ENCODE measurements at regions not wholly inside any gene's neighbourhood (a gene's known extent, or its start where the extent isn't known, plus 50 kb on each side); places are given as distances from the start of the nearest gene placed in this dataset.

DNA sequence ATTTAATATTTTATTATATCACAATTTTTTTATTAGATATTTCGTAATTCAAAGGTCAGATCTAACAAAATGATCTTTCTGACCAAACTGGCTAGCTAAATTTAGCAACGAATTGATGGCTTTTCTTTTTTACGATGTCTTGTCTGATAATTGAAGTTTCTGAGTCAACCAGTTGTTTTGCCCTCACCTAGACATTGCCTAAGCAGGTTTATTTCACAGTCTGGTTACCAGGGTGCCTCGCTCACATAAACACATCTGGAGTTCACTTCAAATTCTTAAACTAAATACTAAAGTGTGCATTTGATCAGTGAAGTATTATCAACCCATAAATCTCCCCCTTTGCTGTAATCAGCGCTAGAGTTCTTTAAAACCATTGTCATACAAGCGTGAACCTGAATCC, 448.3 kb downstream of the TLE4 start:
- TF ChIP-seq TCF7L2 (IDR thresholded peaks at IDR 0.05; ENCODE audit: low read depth, low read length): no peak
- TF ChIP-seq, protein P1, sequence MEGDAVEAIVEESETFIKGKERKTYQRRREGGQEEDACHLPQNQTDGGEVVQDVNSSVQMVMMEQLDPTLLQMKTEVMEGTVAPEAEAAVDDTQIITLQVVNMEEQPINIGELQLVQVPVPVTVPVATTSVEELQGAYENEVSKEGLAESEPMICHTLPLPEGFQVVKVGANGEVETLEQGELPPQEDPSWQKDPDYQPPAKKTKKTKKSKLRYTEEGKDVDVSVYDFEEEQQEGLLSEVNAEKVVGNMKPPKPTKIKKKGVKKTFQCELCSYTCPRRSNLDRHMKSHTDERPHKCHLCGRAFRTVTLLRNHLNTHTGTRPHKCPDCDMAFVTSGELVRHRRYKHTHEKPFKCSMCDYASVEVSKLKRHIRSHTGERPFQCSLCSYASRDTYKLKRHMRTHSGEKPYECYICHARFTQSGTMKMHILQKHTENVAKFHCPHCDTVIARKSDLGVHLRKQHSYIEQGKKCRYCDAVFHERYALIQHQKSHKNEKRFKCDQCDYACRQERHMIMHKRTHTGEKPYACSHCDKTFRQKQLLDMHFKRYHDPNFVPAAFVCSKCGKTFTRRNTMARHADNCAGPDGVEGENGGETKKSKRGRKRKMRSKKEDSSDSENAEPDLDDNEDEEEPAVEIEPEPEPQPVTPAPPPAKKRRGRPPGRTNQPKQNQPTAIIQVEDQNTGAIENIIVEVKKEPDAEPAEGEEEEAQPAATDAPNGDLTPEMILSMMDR (IDR thresholded peaks at IDR 0.05): no peak
- TF ChIP-seq SIN3A (IDR thresholded peaks at IDR 0.05; ENCODE audit: borderline replicate concordance, insufficient read depth, low read depth, low read length): no peak
- no peak for TF ChIP-seq POLR2AphosphoS5 (IDR thresholded peaks at IDR 0.05; ENCODE audit: low read depth, low read length)
- TF ChIP-seq, protein P2, sequence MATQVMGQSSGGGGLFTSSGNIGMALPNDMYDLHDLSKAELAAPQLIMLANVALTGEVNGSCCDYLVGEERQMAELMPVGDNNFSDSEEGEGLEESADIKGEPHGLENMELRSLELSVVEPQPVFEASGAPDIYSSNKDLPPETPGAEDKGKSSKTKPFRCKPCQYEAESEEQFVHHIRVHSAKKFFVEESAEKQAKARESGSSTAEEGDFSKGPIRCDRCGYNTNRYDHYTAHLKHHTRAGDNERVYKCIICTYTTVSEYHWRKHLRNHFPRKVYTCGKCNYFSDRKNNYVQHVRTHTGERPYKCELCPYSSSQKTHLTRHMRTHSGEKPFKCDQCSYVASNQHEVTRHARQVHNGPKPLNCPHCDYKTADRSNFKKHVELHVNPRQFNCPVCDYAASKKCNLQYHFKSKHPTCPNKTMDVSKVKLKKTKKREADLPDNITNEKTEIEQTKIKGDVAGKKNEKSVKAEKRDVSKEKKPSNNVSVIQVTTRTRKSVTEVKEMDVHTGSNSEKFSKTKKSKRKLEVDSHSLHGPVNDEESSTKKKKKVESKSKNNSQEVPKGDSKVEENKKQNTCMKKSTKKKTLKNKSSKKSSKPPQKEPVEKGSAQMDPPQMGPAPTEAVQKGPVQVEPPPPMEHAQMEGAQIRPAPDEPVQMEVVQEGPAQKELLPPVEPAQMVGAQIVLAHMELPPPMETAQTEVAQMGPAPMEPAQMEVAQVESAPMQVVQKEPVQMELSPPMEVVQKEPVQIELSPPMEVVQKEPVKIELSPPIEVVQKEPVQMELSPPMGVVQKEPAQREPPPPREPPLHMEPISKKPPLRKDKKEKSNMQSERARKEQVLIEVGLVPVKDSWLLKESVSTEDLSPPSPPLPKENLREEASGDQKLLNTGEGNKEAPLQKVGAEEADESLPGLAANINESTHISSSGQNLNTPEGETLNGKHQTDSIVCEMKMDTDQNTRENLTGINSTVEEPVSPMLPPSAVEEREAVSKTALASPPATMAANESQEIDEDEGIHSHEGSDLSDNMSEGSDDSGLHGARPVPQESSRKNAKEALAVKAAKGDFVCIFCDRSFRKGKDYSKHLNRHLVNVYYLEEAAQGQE (IDR thresholded peaks at IDR 0.05; ENCODE audit: insufficient read depth in 1 of 2, low read depth in 2 of 2, low read length in 1 of 2): no peak
- BruUV-seq (replicated peaks): no TSS peak
- Histone ChIP-seq H3K4me1 (ENCODE audit: control insufficient read depth, insufficient read depth, low read length) (no peaks in the 10 kb centered on the region), H3K9me3 (ENCODE audit: control insufficient read depth, insufficient read depth, low read depth, low read length) (no peaks in the 10 kb centered on the region), H3K27me3 (ENCODE audit: control insufficient read depth, insufficient read depth, low read length) (no peaks in the 10 kb centered on the region), H3K4me3 (ENCODE audit: low read depth in 2 of 2, low read length in 2 of 2) (no peak overlapping the region), H3K27ac (ENCODE audit: low read length) (no peak overlapping the region), H3K36me3 (ENCODE audit: control insufficient read depth, insufficient read depth, low read length) (no peaks in the 10 kb centered on the region)
- no peak for DNase-seq (ENCODE audit: low read depth, low spot score)
- ChIA-PET CTCF (no interaction called here), POLR2A (no interaction called here)
- ATAC-seq: no peak
- intact Hi-C loops (cut with micrococcal nuclease; ENCODE audit: unreplicated experiment) (no loop called here), in situ Hi-C loops (cut with HindIII; ENCODE audit: low pct_unique_long_range_greater_than_20kb, low sequenced_read_pairs) (no loop called here)

DNA sequence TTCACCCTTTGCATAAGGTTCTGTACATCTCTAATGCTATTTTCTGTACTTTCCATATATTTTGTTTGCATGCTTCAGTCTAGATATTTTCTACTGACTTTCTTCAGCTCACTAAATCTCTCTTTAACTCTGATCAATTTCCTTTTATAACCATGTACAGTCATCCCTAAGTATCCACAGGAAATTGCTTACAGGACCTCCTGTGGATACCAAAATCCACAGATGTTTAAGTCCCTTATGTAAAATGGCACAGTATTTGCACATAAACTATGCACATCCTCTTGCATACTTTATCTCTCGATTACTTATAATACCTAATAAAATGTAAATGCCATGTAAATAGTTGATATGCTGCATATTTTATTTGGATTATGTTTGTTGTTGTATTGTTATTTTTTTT, 442.1 kb downstream of the TLE4 start:
- Histone ChIP-seq H3K27ac (ENCODE audit: low read length) (no peak overlapping the region), H3K9me3 (ENCODE audit: control insufficient read depth, insufficient read depth, low read depth, low read length) (no peaks in the 10 kb centered on the region), H3K4me3 (ENCODE audit: low read depth in 2 of 2, low read length in 2 of 2) (no peak overlapping the region), H3K27me3 (ENCODE audit: control insufficient read depth, insufficient read depth, low read length) (no peaks in the 10 kb centered on the region), H3K4me1 (ENCODE audit: control insufficient read depth, insufficient read depth, low read length) (no peaks in the 10 kb centered on the region), H3K36me3 (ENCODE audit: control insufficient read depth, insufficient read depth, low read length) (no peaks in the 10 kb centered on the region)
- intact Hi-C loops (cut with micrococcal nuclease; ENCODE audit: unreplicated experiment): no loop called here
- TF ChIP-seq POLR2AphosphoS5 (IDR thresholded peaks at IDR 0.05; ENCODE audit: low read depth, low read length): no peak
- no peak for TF ChIP-seq SIN3A (IDR thresholded peaks at IDR 0.05; ENCODE audit: borderline replicate concordance, insufficient read depth, low read depth, low read length)
- TF ChIP-seq, protein P1 (IDR thresholded peaks at IDR 0.05): no peak
- no peak for DNase-seq (ENCODE audit: low read depth, low spot score)
- ChIA-PET POLR2A (no interaction called here), CTCF (no interaction called here)
- no peak for ATAC-seq
- in situ Hi-C loops (cut with HindIII; ENCODE audit: low pct_unique_long_range_greater_than_20kb, low sequenced_read_pairs): no loop called here
- no TSS peak for BruUV-seq (replicated peaks)

Data from Panc1 (cell line).